ENCODE measurements at regions not wholly inside any gene's neighbourhood (a gene's known extent, or its start where the extent isn't known, plus 50 kb on each side); places are given as distances from the start of the nearest gene placed in this dataset.

DNA sequence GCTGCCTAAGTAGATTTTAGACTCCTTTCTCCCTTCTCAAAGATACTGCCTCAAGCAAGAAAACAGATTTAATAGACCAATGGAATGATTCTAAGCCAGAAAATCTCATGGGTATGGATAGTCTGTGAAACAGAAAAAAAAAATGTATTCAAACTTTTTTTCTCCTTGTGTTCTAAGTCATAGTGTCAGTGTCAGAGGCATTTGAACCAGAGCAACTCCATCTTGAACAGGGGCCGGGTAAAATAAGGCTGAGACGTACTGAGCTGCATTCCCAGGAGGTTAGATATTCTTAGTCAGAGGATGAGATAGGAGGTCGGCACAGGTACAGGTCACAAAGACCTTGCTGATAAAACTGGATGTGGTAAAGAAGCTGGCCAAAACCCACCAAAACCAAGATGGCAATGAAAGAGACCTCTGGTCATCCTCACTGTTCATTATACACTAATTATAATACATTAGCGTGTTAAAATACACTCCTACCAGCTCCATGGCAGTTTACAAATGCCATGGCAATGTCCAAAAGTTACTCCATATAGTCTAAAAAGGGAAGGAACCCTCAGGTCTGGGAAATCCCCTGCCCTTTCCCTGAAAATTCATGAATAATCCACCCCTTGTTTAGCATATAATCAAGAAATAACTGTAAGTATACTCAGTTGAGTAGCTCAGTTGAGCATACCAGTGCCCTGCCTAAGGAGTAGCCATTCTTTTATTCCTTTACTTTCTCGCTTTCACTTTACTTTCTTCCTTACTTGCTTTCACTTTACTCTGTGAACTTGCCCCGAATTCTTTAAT is 72.8 kb upstream of the GOLGA8B start:
- Histone ChIP-seq H3K27ac (ENCODE audit: extremely low read depth, low read depth, low read length) (peak overlapping the region; percentile 70), H3K4me1 (replicated peaks in 1 of 2; ENCODE audit: control insufficient read depth in 2 of 2, insufficient read depth in 2 of 2, low read length in 2 of 2) (peaks cover 15 to 54% of the 10 kb centered on the region in 2 experiments), H3K9me1 (ENCODE audit: control insufficient read depth, insufficient read depth, low read length) (no peaks in the 10 kb centered on the region), H3K9ac (ENCODE audit: insufficient read depth in 1 of 2, low read depth in 2 of 2, low read length in 2 of 2) (peak overlapping the region in 1 of 2 experiments; percentile 34; a peak in 2 of 4 replicates), H3K4me2 (ENCODE audit: insufficient read depth, low read length) (peak overlapping the region; percentile 75), H4K20me1 (replicated peaks; ENCODE audit: control insufficient read depth, insufficient read depth, low read length) (no peaks in the 10 kb centered on the region), H3K9me3 (replicated peaks; ENCODE audit: control insufficient read depth, insufficient read depth, low read depth, low read length) (no peaks in the 10 kb centered on the region), H3K27me3 (ENCODE audit: control insufficient read depth in 2 of 2, insufficient read depth in 2 of 2, low read length in 2 of 2) (no peaks in the 10 kb centered on the region), H3K79me2 (ENCODE audit: control insufficient read depth, insufficient read depth, low read length) (peaks cover 55% of the 10 kb centered on the region), H2AFZ (ENCODE audit: low read depth, low read length) (peak overlapping the region; percentile 20), H3K4me3 (peak overlapping the region; percentile 47; the same call in 1 of the 2 replicates), H3K36me3 (ENCODE audit: control insufficient read depth, insufficient read depth, low read length) (peaks cover 14% of the 10 kb centered on the region)
- 8% methylated on average over 6 of the region's 6 CpGs for WGBS (ENCODE audit: insufficient coverage, low coverage, missing lambda C conversion rate)
- FAIRE-seq (no peak), ATAC-seq (peak; percentile 2; the same call in 1 of the 3 replicates), DNase-seq (ENCODE audit: extremely low read depth in 1 of 4, low spot score in 3 of 4) (no peak)
- in situ Hi-C loops (cut with MboI): no loop called here
- ChIA-PET POLR2A (interaction anchor here (0.6 to 2.8 kb wide), 6 partner anchors 9 to 332 kb away, joined by 3 to 17 read pairs (median 4); partner anchors contain the start of gene ZNF770), CTCF (ENCODE audit: low intra/inter-chr PET ratio) (no interaction called here)
- BruUV-seq (replicated peaks): no TSS peak
- intact Hi-C loops (cut with micrococcal nuclease): no loop called here
- TF ChIP-seq FOXJ2 (tag; IDR thresholded peaks at IDR 0.05) (no peak), ZFPM2 (CRISPR knock-in tag; IDR thresholded peaks at IDR 0.05) (0 out of 2 replicates have a peak, but pooled peaks have one; percentile 57), EHMT2 (IDR thresholded peaks at IDR 0.05) (no peak), PTRF (tag; IDR thresholded peaks at IDR 0.05) (peak; percentile 97), PYGO2 (tag; IDR thresholded peaks at IDR 0.05) (peak; percentile 91), E2F6 (IDR thresholded peaks at IDR 0.05; ENCODE audit: borderline replicate concordance in 1 of 2, extremely low read depth in 1 of 2, insufficient read depth in 1 of 2, insufficient read length in 1 of 2, low read depth in 1 of 2, low read length in 1 of 2, poor library complexity in 1 of 2, severe bottlenecking in 1 of 2) (no peak), EZH2 (IDR thresholded peaks at IDR 0.05; ENCODE audit: borderline replicate concordance, low read depth, low read length) (no peak), RFX5 (IDR thresholded peaks at IDR 0.05; ENCODE audit: low read depth, low read length) (no peak), NFE2L1 (tag; IDR thresholded peaks at IDR 0.05; ENCODE audit: borderline replicate concordance, low read depth) (peak; percentile 31; the same call in 1 of the 2 replicates), BCL6 (CRISPR knock-in tag; IDR thresholded peaks at IDR 0.05) (no peak), ZNF140 (CRISPR knock-in tag; IDR thresholded peaks at IDR 0.05) (peak; percentile 74), ESRRA (IDR thresholded peaks at IDR 0.05; ENCODE audit: borderline replicate concordance, low read depth) (no peak), TAF1 (IDR thresholded peaks at IDR 0.05; ENCODE audit: control insufficient read depth, extremely low read depth, insufficient read depth, low read length, severe bottlenecking) (no peak), MYC (IDR thresholded peaks at IDR 0.05; ENCODE audit: low read depth, low read length) (no peak), MYC (CRISPR knock-in tag; IDR thresholded peaks at IDR 0.05; ENCODE audit: borderline replicate concordance, low read depth) (peak; percentile 92; the same call in 1 of the 2 replicates), HLTF (IDR thresholded peaks at IDR 0.05) (no peak), TGIF2 (CRISPR knock-in tag; IDR thresholded peaks at IDR 0.05) (no peak)
- TF ChIP-seq, protein P1, sequence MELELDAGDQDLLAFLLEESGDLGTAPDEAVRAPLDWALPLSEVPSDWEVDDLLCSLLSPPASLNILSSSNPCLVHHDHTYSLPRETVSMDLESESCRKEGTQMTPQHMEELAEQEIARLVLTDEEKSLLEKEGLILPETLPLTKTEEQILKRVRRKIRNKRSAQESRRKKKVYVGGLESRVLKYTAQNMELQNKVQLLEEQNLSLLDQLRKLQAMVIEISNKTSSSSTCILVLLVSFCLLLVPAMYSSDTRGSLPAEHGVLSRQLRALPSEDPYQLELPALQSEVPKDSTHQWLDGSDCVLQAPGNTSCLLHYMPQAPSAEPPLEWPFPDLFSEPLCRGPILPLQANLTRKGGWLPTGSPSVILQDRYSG (tag; conservative IDR thresholded peaks at IDR 0.05; ENCODE audit: low read depth): peak; percentile 95
- TF ChIP-seq, protein P2, sequence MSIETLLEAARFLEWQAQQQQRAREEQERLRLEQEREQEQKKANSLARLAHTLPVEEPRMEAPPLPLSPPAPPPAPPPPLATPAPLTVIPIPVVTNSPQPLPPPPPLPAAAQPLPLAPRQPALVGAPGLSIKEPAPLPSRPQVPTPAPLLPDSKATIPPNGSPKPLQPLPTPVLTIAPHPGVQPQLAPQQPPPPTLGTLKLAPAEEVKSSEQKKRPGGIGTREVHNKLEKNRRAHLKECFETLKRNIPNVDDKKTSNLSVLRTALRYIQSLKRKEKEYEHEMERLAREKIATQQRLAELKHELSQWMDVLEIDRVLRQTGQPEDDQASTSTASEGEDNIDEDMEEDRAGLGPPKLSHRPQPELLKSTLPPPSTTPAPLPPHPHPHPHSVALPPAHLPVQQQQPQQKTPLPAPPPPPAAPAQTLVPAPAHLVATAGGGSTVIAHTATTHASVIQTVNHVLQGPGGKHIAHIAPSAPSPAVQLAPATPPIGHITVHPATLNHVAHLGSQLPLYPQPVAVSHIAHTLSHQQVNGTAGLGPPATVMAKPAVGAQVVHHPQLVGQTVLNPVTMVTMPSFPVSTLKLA (conservative IDR thresholded peaks at IDR 0.05): no peak
